GM12892 (cell line): ENCODE measurements at regions not wholly inside any gene's neighbourhood (a gene's known extent, or its start where the extent isn't known, plus 50 kb on each side); places are given as distances from the start of the nearest gene placed in this dataset.

Experiments used
- POLR2A ChIP-seq: IDR thresholded peaks from 2 replicates; pipeline ENCODE4 v1.6.1; 2011; ENCODE audit warnings: low read depth, low read length, control low read depth
- POLR2AphosphoS5 ChIP-seq: IDR thresholded peaks from 2 replicates; pipeline ENCODE4 v1.6.1; 2011; ENCODE audit warnings: low read depth, low read length, control low read depth
- TAF1 ChIP-seq: IDR thresholded peaks from 2 replicates; pipeline ENCODE4 v1.6.1; 2011; ENCODE audit warnings: low read depth, mild to moderate bottlenecking, control low read depth, low read length, borderline replicate concordance

DNA sequence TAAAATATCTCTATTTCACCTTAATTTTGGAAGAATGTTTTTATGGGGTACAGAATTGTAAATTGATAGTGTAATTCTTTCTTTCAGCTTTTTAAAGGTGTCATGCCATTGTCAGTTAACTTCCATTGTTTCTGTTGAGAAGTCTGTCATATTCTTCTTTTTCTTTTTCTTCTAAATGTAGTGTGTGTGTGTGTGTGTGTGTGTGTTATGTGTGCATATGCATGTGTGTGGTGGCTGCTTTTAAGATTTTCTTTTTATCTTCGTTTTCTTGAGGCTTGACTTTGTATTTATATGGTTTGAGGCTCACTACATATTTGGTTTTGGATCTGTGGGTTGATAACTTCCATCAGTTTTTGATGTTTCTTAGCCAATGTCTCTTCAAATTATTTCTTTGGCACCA lies 176.5 kb downstream of the OGFRL1 start:
- TF ChIP-seq POLR2A (no peak), POLR2AphosphoS5 (no peak), TAF1 (no peak)
